PC-3 (cell line): ENCODE measurements at regions not wholly inside any gene's neighbourhood (a gene's known extent, or its start where the extent isn't known, plus 50 kb on each side); places are given as distances from the start of the nearest gene placed in this dataset.
A peak's percentile ranks its signal among the peaks of the same experiment; 100 is the strongest.

Experiments used
- ATAC-seq: fragments of 200-7000 bp; cut with Tn5 transposase; 2 replicates; pipeline ENCODE4 v1.9.1; 2020; ENCODE audit warnings: mild to moderate bottlenecking, moderate library complexity
- BruUV-seq: library from RNA; stranded (reverse); fragments of 400-500 nt; replicated peaks from 2 replicates; lab custom pipeline; 2021; lab: Mats Ljungman, UMichigan
- CTCF ChIA-PET: fragments of 300-600 bp; sonication (Branson Sonifier 250); formaldehyde crosslinking; loops from one replicate; lab custom pipeline; 2022; ENCODE audit warnings: antibody characterized with exemption; lab: Charles Lee
- POLR2A ChIA-PET: fragments of 300-600 bp; sonication (Branson Sonifier 250); formaldehyde crosslinking; loops from one replicate; lab custom pipeline; 2022; ENCODE audit warnings: antibody characterized with exemption; ENCODE audit not compliant: unreplicated experiment; lab: Charles Lee
- DNase-seq: peaks from one replicate; pipeline ENCODE4 v3.0.0-alpha.2; 2015
- H2AFZ ChIP-seq: fragments of 300-600 bp; sonication (generic); 2 replicates; pipeline ENCODE4 v1.6.0; 2016; ENCODE audit warnings: antibody characterized with exemption, low read length
- H3F3A ChIP-seq: fragments of 300-600 bp; sonication (generic); one replicate; pipeline ENCODE4 v1.6.0; 2017; ENCODE audit warnings: antibody characterized with exemption, low read length, control low read depth, mild to moderate bottlenecking; ENCODE audit not compliant: unreplicated experiment
- H3K27ac ChIP-seq: fragments of 300-600 bp; sonication (generic); 2 replicates; pipeline ENCODE4 v1.5.1; 2016; ENCODE audit warnings: mild to moderate bottlenecking, low read length
- H3K27me3 ChIP-seq: fragments of 300-600 bp; sonication (generic); 2 replicates; pipeline ENCODE4 v1.6.1; 2016; ENCODE audit warnings: low read length, mixed read lengths
- H3K36me3 ChIP-seq: fragments of 300-600 bp; sonication (generic); 2 replicates; pipeline ENCODE4 v1.6.1; 2016; ENCODE audit warnings: low read depth, mixed run types, low read length, mixed read lengths
- H3K4me1 ChIP-seq: fragments of 300-600 bp; sonication (generic); 2 replicates; pipeline ENCODE4 v1.5.1; 2016; ENCODE audit warnings: low read length; ENCODE audit not compliant: insufficient read depth
- H3K4me2 ChIP-seq: fragments of 300-600 bp; sonication (generic); 2 replicates; pipeline ENCODE4 v1.6.0; 2016; ENCODE audit warnings: low read length
- H3K4me3 ChIP-seq: fragments of 300-600 bp; sonication (generic); 2 replicates; pipeline ENCODE4 v1.5.1; 2016; ENCODE audit warnings: mild to moderate bottlenecking, low read length, mixed read lengths
- H3K79me2 ChIP-seq: fragments of 300-600 bp; sonication (generic); 2 replicates; pipeline ENCODE4 v1.6.1; 2017; ENCODE audit warnings: low read length, mixed read lengths
- H3K9ac ChIP-seq: fragments of 300-600 bp; sonication (generic); 2 replicates; pipeline ENCODE4 v1.6.0; 2016; ENCODE audit warnings: mild to moderate bottlenecking, low read length
- H3K9me2 ChIP-seq: fragments of 300-600 bp; sonication (generic); replicated peaks from 2 replicates; pipeline ENCODE4 v1.6.1; 2016; ENCODE audit warnings: mixed run types, low read length, mixed read lengths
- H3K9me3 ChIP-seq: fragments of 300-600 bp; sonication (generic); 2 replicates; pipeline ENCODE4 v1.6.1; 2016; ENCODE audit warnings: low read length, mixed read lengths
- H4K20me1 ChIP-seq: fragments of 300-600 bp; sonication (generic); 2 replicates; pipeline ENCODE4 v1.6.1; 2016; ENCODE audit warnings: low read length, mixed read lengths
- EZH2 ChIP-seq: fragments of 300-600 bp; sonication (generic); IDR thresholded peaks from one replicate; pipeline ENCODE4 v1.6.1; 2017; ENCODE audit warnings: antibody characterized with exemption, mild to moderate bottlenecking, low read length; ENCODE audit not compliant: unreplicated experiment
- EZH2phosphoT487 ChIP-seq: fragments of 300-600 bp; sonication (generic); IDR thresholded peaks from 2 replicates; pipeline ENCODE4 v1.6.1; 2018; ENCODE audit warnings: mild to moderate bottlenecking, antibody characterized with exemption, low read length, borderline replicate concordance
- intact Hi-C: fragments of 100-400 bp; cut with micrococcal nuclease; formaldehyde crosslinking; loops from 2 replicates; pipeline ENCODE4 v1.9.0; 2023
- TF ChIP-seq, protein P1 (sequence below): fragments of 300-600 bp; sonication (generic); conservative IDR thresholded peaks from 2 replicates; pipeline ENCODE4 v1.5.1; 2017; ENCODE audit warnings: antibody characterized with exemption, low read depth, mild to moderate bottlenecking, low read length

DNA sequence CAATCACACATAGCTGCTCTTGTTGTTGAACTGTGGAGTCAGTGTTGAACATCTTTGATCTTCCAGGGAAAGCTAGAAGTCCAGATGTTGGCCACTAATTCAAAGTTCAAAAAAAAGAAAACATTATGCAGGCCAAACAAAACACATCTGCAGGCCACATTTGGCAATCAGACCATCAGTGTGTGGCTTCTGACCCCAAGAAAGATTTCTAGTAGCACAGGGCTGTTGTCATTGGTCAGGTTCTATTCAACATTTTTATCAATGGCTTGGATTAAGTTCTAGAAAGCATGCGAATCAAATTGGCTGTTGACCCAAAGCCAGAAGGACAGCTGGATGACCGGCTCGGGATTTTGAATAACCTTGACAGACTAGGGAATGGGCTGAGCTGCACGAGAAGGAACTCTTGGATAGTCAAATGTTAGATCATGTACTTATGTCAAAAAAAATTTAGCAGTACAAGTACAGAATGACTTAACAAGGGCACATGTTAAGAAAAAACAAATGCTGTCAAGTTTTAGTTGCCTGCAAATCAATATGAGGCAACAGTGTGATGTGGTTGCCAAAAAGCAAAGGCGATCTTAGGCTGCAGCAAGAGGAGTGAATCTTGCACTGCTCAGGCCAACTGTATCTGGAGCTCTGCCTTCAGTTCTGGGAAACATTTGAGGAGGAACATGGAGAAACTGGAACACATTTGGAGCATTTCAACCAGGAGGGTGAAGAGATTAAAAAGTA, 187.6 kb downstream of the RGS9 start:
- no peak overlapping the region for H3K27ac ChIP-seq
- DNase-seq, result no peak
- no TSS peak for BruUV-seq
- no peaks in the 10 kb centered on the region for H3K36me3 ChIP-seq
- no peaks in the 10 kb centered on the region for H4K20me1 ChIP-seq
- H3K9me2 ChIP-seq, result no peaks in the 10 kb centered on the region
- intact Hi-C loops, result no loop called here
- POLR2A ChIA-PET, result no interaction called here
- H3K9me3 ChIP-seq, result no peaks in the 10 kb centered on the region
- H2AFZ ChIP-seq, result no peak overlapping the region
- no peaks in the 10 kb centered on the region for H3K27me3 ChIP-seq
- H3K4me2 ChIP-seq, result no peak overlapping the region
- H3K4me3 ChIP-seq, result no peak overlapping the region
- ATAC-seq, result no peak
- H3K79me2 ChIP-seq, result no peaks in the 10 kb centered on the region
- TF ChIP-seq, protein P1, sequence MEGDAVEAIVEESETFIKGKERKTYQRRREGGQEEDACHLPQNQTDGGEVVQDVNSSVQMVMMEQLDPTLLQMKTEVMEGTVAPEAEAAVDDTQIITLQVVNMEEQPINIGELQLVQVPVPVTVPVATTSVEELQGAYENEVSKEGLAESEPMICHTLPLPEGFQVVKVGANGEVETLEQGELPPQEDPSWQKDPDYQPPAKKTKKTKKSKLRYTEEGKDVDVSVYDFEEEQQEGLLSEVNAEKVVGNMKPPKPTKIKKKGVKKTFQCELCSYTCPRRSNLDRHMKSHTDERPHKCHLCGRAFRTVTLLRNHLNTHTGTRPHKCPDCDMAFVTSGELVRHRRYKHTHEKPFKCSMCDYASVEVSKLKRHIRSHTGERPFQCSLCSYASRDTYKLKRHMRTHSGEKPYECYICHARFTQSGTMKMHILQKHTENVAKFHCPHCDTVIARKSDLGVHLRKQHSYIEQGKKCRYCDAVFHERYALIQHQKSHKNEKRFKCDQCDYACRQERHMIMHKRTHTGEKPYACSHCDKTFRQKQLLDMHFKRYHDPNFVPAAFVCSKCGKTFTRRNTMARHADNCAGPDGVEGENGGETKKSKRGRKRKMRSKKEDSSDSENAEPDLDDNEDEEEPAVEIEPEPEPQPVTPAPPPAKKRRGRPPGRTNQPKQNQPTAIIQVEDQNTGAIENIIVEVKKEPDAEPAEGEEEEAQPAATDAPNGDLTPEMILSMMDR, result no peak
- TF ChIP-seq EZH2, result no peak
- no peak for TF ChIP-seq EZH2phosphoT487
- H3K4me1 ChIP-seq, result no peaks in the 10 kb centered on the region
- no peaks in the 10 kb centered on the region for H3F3A ChIP-seq
- no peak overlapping the region for H3K9ac ChIP-seq
- CTCF ChIA-PET, result no interaction called here

DNA sequence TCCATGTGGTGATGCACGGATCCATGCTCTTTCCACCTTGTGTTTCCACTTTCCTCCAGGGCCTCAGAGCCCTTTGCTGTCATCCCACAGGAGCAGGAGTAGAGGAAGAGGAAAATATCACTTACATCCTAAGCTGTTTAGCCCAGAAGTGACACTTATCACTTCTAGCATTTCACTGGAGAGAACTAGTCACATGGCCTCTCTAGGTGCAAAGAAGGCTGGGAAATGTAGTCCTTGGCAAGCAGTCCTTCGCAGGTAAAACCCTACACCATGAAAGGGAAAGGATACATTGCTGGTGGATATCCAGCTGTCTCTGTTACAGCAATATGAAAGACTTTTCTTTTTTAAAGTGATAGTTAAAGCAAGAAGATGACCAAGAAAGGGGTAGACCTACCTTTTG, 185.9 kb downstream of the RGS9 start:
- DNase-seq (no peak), ATAC-seq (peak; percentile 20; the same call in 1 of the 2 replicates)
- Histone ChIP-seq H2AFZ (no peak overlapping the region), H3K4me3 (no peak overlapping the region), H4K20me1 (no peaks in the 10 kb centered on the region), H3K4me2 (no peak overlapping the region), H3K9me2 (no peaks in the 10 kb centered on the region), H3K36me3 (no peaks in the 10 kb centered on the region), H3K9me3 (no peaks in the 10 kb centered on the region), H3F3A (no peaks in the 10 kb centered on the region), H3K27ac (no peak overlapping the region), H3K27me3 (no peaks in the 10 kb centered on the region), H3K4me1 (no peaks in the 10 kb centered on the region), H3K9ac (no peak overlapping the region), H3K79me2 (no peaks in the 10 kb centered on the region)
- POLR2A ChIA-PET, result no interaction called here
- TF ChIP-seq, protein P1, result no peak
- TF ChIP-seq EZH2 (no peak), EZH2phosphoT487 (no peak)
- CTCF ChIA-PET, result no interaction called here
- intact Hi-C loops, result no loop called here
- no TSS peak for BruUV-seq

DNA sequence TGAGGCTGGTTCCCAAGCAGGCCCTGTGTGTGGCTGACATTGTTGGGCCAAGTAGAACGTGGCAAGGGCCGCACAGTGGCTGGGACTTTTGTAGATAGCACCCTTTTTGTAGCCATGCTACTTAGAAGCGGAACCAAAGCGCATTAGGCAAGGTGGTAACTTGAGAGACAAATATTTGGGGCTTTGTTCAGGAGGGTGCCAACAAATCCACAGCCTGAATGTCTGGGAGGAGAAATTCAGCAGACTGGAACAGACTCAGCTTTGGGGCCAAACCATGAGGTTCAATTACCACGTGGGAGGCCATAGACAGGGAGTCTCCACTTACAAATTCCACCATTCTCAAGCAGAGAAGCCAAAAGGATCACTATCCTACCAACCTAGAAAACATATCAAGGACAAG, 183.7 kb downstream of the RGS9 start:
- no TSS peak for BruUV-seq
- ChIA-PET POLR2A (no interaction called here), CTCF (no interaction called here)
- TF ChIP-seq EZH2phosphoT487, result no peak
- TF ChIP-seq, protein P1, result no peak
- intact Hi-C loops, result no loop called here
- no peak overlapping the region for H2AFZ ChIP-seq
- no peaks in the 10 kb centered on the region for H3K9me3 ChIP-seq
- H3K27me3 ChIP-seq, result peaks cover 18% of the 10 kb centered on the region
- H4K20me1 ChIP-seq, result no peaks in the 10 kb centered on the region
- H3K36me3 ChIP-seq, result no peaks in the 10 kb centered on the region
- ATAC-seq, result no peak
- no peak overlapping the region for H3K4me3 ChIP-seq
- no peak overlapping the region for H3K4me2 ChIP-seq
- H3K4me1 ChIP-seq, result no peaks in the 10 kb centered on the region
- H3F3A ChIP-seq, result no peaks in the 10 kb centered on the region
- H3K79me2 ChIP-seq, result no peaks in the 10 kb centered on the region
- no peaks in the 10 kb centered on the region for H3K9me2 ChIP-seq
- H3K9ac ChIP-seq, result no peak overlapping the region
- no peak overlapping the region for H3K27ac ChIP-seq
- DNase-seq, result no peak
